ENCODE measurements at regions not wholly inside any gene's neighbourhood (a gene's known extent, or its start where the extent isn't known, plus 50 kb on each side); places are given as distances from the start of the nearest gene placed in this dataset.

- Histone ChIP-seq H3K36me3 (no peaks in the 10 kb centered on the region), H3K4me1 (no peaks in the 10 kb centered on the region), H3K9me3 (no peaks in the 10 kb centered on the region), H3K4me3 (no peak overlapping the region), H3K27me3 (no peaks in the 10 kb centered on the region), H3K27ac (no peak overlapping the region)
- no peak for DNase-seq
- TF ChIP-seq POLR2A (IDR thresholded peaks at IDR 0.05) = no peak
- TF ChIP-seq CTCF (IDR thresholded peaks at IDR 0.05) = no peak
These were observed 53.4 kb upstream of the ANO1 start for GRCh38 chr11:70024773-70025045.

- H3K4me1 ChIP-seq = no peaks in the 10 kb centered on the region
- no peak overlapping the region for H3K4me3 ChIP-seq
- no peak for DNase-seq
- no peaks in the 10 kb centered on the region for H3K36me3 ChIP-seq
- no peak overlapping the region for H3K27ac ChIP-seq
- H3K27me3 ChIP-seq = no peaks in the 10 kb centered on the region
- TF ChIP-seq CTCF (IDR thresholded peaks at IDR 0.05) (no peak), POLR2A (IDR thresholded peaks at IDR 0.05) (no peak)
- no peaks in the 10 kb centered on the region for H3K9me3 ChIP-seq
These were observed 52.8 kb upstream of the ANO1 start for GRCh38 chr11:70025308-70025707.

- Histone ChIP-seq H3K4me1 (no peaks in the 10 kb centered on the region), H3K27ac (no peak overlapping the region), H3K27me3 (no peaks in the 10 kb centered on the region), H3K36me3 (no peaks in the 10 kb centered on the region), H3K9me3 (no peaks in the 10 kb centered on the region), H3K4me3 (no peak overlapping the region)
- no peak for DNase-seq
- TF ChIP-seq POLR2A (IDR thresholded peaks at IDR 0.05) = no peak
- no peak for TF ChIP-seq CTCF (IDR thresholded peaks at IDR 0.05)
These were observed 52.1 kb upstream of the ANO1 start for GRCh38 chr11:70026012-70026411.

GRCh38 chr11:70026726-70027125, 51.4 kb upstream of the ANO1 start:
- Histone ChIP-seq H3K36me3 (no peaks in the 10 kb centered on the region), H3K4me1 (no peaks in the 10 kb centered on the region), H3K27me3 (no peaks in the 10 kb centered on the region), H3K9me3 (no peaks in the 10 kb centered on the region), H3K4me3 (no peak overlapping the region), H3K27ac (no peak overlapping the region)
- DNase-seq = no peak
- TF ChIP-seq CTCF (IDR thresholded peaks at IDR 0.05) (no peak), POLR2A (IDR thresholded peaks at IDR 0.05) (no peak)

GRCh38 chr11:70027451-70027850, 50.7 kb upstream of the ANO1 start:
- no peaks in the 10 kb centered on the region for H3K27me3 ChIP-seq
- TF ChIP-seq CTCF (IDR thresholded peaks at IDR 0.05) (no peak), POLR2A (IDR thresholded peaks at IDR 0.05) (no peak)
- H3K4me3 ChIP-seq = no peak overlapping the region
- H3K4me1 ChIP-seq = no peaks in the 10 kb centered on the region
- H3K36me3 ChIP-seq = no peaks in the 10 kb centered on the region
- H3K27ac ChIP-seq = no peak overlapping the region
- no peaks in the 10 kb centered on the region for H3K9me3 ChIP-seq
- DNase-seq = no peak

GRCh38 chr11:70028147-70028855, 49.8 kb upstream of the ANO1 start:
- Histone ChIP-seq H3K27ac (no peak overlapping the region), H3K4me1 (no peaks in the 10 kb centered on the region), H3K9me3 (no peaks in the 10 kb centered on the region), H3K36me3 (no peaks in the 10 kb centered on the region), H3K4me3 (no peak overlapping the region), H3K27me3 (no peaks in the 10 kb centered on the region)
- TF ChIP-seq POLR2A (IDR thresholded peaks at IDR 0.05) = no peak
- TF ChIP-seq CTCF (IDR thresholded peaks at IDR 0.05) = no peak
- DNase-seq = no peak
